NCI-H2107 treated with DMSO at 0.1 percent for 48 hours (cell line): ENCODE measurements at regions not wholly inside any gene's neighbourhood (a gene's known extent, or its start where the extent isn't known, plus 50 kb on each side); places are given as distances from the start of the nearest gene placed in this dataset.
"Not testable (repeated sequence)": the region's sequence is repeated elsewhere in the genome, so short reads cannot be mapped to it uniquely, and the experiment has no call there.

Experiments
- DNase-seq: peaks from one replicate; lab custom pipeline; 2025; ENCODE audit not compliant: unreplicated experiment; lab: John Stamatoyannopoulos, UW

DNA sequence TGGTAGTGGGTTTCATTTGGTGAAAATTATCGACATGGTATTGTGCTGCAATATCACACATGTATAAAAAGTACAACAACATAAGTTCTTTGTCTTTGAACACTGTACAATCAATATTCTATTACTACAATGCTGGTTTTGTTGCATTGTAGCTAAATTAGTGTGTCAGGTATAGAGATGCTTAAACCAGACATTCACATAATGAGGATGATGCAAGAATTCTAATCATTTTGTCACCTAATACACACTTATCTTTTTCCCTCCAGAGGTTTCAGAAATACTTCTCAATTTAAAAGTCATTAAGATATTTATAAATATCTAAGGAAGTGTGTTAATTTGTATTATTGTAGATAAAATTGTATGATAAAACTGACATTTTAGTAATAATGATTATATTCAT is 174.8 kb upstream of the MAN1A1 start:
- DNase-seq, result no peak

DNA sequence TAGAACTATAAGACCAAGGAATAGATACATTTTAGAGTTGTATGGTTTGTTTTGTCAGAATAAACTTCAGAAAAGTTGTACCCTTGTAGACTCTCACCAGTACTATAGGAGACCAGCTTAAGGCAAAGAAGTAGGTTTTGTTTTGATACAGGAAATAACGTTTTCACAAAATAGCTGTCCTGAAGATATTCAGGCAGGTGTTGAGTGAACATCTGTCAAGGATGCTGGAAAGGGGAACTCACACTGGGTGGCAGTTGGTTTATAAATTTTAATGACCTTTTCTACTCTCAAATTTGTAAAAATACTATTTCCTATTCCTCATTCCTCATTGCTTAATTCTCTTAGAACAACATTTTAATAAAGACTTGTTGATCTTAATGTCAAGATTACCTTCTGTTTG is 174.0 kb upstream of the MAN1A1 start:
- DNase-seq, result no peak

DNA sequence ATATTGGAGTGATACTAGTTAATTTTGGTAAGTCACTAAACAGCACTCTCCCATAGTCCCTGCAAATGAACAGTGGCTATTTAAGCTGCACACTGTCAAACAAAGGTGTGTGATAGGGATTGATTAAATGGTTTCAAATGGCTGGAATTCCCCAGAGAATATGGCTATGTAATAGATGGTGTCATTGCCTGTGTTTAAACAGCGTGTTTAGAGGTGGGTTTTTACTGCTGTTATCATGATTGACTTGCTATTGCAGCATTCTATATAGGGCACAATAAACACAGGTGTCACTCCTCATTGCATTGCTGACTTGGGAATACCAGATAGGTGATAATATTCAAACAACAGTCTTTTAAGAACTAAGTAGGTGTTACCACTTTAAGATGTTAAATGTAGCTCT is 171.7 kb upstream of the MAN1A1 start:
- DNase-seq, result no peak

DNA sequence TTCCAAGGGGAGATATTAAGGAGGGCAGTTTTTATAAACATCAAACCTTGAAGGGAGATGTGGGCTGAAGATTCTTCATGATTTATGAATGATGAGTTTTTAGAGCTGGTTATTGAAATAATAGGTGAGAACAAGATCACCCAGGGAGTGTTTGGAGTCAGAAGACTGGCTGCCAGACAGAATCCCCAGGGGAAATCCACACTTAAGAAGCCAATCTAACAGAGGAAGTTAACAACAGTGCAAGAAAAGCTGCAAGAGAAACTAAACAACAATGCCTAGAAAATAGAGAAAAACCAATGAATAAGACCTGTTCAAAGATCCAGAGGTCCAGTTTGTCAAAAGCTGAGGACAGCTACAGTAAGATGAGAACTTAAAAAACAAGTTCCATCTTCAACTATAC is 167.9 kb upstream of the MAN1A1 start:
- no peak for DNase-seq

DNA sequence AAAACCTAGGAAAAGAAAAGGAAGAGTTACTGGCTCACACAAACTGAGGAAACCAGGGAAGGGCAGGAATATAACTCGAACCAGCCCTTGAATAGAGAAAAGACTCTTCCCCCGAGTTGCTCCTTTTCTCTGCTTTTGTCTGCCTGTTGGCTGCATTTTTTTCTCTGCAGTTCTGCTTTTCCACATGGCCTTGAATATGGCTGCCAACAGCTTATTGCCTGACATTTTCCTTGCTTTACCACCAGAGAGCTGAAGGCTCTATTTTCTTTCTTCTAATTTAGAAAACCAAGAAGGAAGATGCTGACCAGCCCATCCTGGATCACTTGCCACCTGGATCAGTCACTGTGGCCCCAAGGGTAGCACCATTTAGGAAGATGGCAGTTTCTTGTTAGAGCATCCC is 164.8 kb upstream of the MAN1A1 start:
- DNase-seq, result no peak

DNA sequence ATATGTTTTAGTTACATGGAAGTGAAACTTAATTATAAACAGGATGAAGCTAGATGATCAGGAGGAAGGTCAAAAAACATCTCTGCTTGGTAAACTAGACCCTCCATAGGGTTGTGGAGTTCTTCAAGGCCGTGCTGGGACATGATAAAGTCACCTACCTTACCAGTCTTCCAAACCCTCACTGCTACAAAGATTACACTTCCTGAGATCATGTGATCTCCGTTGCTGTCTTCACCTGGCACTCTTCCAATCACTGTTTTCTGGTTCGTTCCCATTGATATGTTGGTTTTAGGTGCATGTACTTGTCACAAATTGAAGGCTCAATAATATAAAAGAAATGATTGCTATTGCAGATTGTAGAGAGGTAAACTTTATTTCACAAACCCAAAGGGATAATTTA is 161.5 kb upstream of the MAN1A1 start:
- no peak for DNase-seq

DNA sequence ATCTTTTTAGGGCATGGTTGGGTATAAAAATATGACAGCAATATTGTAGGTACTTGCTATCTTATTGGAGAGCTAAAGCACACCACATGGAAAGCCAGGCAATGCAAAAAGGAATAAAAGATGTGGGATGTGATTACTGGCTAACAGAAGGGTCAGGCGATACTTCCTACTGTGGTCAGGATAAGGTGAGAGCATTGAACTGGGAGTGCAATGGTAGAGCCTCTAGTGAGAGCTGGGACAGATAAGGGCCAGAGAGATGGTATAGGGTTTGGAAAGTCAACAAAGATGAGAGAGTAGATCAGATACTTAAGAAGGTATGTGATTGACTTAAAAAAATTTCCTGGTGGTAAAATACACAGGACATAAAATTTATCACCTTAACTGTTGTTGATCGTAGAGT is 160.7 kb upstream of the MAN1A1 start:
- no peak for DNase-seq

DNA sequence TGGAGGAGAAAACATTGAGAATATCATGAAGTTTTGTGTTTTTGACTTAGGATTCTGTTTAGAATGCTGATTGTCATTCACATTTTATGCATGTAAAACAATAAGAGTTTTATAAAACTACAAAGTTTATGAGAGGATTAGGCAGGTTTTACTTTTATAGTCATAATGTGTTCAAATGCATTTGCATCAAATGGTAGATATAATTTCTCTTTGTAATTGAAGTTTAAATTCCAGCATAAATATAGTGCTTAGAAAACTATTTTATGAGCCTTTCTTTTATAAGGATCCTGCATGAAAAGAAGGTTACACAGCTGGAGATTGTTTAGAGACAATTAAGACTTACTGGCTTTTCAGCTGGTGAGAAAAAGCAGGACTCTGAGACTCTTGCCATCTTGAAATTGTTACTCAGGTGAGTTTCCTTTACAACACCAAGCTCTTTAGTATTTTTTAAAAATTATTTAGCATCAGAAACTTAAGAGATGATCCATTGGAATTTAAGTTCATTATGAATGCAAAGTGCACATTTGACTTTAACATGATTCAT is 157.1 kb upstream of the MAN1A1 start:
- DNase-seq, result no peak

DNA sequence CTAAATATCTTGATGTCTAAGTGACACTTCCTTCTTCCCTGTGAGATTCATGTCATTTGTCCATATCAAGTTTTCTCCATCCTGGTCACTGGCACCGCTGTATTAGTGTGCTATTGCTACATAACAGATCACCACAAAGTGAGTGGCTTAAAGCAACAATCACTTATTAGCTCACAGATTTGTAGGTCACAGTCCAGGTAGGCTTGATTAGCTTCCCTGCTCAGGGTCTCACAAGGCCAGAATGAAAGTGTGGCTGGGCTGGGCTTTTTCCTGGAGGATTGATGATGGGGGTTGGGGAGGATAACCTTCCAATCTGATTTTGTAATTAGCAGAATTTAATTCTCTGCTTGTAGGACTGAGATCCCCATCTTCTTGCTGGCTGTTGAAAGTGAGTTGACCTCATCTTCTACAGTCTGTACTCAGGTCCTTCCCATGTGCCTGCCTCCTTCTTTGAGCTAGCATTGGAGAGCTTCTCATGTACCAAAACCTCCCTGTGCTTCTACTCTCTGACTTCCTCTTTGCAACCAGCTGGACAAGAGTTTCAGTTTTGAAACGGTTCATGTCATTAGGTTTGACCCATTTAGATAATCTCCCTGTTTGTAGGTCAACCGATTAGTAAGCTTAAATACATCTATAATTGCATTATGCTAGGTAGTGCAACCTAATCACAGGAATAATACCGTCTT is 152.4 kb upstream of the MAN1A1 start:
- no peak for DNase-seq

DNA sequence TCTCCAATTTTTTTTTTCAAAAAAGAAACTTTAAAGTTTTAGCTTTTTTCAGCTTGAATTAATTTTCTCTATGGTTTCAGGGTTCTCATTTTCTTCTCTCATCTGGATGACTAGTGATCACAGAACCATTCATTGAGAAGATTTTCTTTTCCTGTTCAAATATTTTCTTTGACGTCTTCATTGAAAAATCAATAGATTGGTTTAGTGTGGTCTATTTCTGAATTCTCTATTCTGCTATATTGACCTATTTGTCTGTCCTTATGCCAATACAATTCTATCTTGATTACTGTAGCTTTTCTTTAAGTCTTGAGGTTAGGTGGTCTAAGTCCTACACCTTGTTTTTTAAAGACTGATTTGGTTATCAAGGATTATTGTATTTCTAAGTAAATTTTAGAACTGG is 150.2 kb upstream of the MAN1A1 start:
- no peak for DNase-seq

DNA sequence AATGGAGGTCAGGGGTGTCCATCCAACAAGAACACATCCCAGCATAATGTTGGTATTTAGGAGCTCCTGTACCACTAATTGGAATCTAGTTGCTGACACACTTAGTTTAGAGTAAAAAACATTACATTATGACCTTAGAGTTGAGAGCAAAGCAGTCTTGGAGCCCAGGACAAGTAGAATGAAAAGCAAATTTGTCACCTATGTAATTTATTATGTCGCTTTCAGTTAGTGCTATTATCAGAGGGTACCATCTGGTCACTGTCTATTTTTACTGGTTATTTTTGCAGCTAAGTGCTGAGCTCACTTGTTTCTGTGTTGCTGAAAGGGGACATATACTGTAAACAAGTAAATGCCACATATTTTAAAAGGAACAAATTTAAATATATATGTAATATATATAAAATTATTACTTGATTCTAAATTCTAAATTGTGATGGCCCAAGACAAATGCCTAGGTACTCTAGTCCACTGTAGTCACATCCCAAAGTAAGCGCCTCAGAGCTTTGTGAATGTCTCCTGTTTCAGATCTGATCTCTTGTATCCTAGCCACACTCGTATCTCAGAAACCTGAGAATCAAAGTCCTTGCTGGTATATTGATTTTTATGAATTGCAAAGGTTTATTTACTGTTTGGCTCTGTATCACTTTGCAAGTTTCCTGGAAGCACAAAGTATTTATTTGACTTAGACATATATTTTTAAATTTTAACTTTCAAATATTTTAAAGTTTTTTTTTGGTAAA is 148.6 kb upstream of the MAN1A1 start:
- no peak for DNase-seq

DNA sequence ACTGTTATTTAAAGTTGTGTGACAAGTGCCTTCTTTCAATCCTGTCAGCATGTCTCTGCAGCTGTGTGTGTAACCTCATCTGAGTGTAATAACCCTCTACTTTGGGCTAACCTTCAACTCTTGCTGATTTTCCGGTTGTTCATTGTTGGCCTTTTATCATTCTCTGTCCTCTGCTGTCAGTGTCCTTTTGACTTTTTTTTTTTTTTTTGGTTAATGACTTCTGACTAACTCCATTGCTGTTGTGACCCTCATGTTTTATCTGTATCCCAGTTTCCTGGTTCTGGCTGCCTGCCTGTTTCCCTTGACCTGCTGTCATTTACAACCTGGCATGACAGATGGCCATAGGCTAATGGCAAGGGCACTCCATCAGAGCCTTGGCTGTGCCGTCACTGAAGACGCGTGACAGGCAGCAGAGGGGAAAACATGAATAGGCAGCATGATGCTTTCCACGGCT is 145.7 kb upstream of the MAN1A1 start:
- DNase-seq, result no peak

DNA sequence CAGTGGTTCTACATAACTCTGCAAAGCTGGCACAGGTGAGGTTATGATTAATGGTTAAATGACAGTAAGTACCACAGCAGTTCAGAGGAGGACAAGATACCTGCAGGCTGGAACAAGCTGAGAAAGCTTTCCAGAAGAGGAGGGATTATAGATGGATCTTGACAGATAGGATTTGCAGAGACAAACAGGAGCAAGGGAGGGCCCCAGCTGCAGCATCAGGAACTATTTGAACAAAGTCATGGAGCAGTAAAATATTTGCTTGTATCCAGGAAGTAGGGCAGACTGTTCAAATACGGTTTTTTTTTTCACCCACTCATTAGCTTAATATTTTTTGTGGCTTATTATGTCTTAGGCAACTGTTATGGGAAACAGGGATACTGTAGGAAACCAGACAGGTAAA is 144.4 kb upstream of the MAN1A1 start:
- DNase-seq, result no peak

DNA sequence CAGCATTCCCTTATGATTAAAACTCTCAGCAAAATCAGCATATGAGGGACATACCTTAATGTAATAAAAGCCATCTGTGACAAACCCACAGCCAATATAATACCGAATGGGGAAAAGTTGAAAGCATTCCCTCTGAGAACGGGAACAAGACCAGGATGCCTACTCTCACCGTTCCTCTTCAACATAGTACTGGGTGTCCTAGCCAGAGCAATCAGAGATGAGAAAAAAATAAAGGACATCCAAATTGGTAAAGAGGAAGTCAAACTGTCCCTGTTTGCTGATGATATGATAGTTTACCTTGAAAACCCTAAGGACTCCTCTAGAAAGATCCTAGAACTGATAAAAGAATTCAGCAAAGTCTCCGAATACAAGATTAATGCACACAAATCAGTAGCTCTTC is 141.6 kb upstream of the MAN1A1 start:
- not testable (repeated sequence) for DNase-seq

DNA sequence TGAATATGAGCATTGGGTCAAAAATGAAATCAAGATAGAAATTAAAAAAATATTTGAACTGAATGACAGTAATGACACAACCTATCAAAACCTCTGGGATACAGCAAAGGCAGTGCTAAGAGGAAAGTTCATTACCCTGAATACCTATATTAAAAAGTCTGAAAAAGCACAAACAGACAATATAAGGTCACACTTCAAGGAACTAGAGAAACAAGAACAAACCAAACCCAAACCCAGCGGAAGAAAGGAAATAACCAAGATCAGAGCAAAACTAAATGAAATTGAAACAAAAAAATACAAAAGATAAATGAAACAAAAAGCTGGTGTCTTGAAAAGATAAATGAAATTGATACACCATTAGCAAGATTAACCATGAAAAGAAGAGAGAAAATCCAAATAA is 140.5 kb upstream of the MAN1A1 start:
- DNase-seq, result not testable (repeated sequence)

DNA sequence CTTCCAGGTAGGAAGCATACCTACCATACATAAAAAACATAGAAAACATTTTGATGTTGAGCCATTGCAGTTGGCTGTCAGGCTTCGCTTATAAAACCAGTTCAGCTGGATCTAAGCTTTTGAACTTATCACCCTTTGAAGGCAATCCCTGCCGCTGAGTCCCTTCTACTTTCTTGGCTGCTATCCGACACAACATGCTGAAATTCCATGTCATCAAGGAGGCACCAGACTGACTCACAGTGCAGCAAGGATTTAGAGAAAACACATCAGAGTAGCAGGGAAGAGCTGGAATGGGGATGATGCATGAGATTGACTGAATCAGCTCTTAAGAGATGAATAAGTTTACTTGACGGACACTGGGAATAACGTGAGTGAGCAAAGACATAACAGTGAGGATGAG is 135.0 kb upstream of the MAN1A1 start:
- DNase-seq, result no peak

DNA sequence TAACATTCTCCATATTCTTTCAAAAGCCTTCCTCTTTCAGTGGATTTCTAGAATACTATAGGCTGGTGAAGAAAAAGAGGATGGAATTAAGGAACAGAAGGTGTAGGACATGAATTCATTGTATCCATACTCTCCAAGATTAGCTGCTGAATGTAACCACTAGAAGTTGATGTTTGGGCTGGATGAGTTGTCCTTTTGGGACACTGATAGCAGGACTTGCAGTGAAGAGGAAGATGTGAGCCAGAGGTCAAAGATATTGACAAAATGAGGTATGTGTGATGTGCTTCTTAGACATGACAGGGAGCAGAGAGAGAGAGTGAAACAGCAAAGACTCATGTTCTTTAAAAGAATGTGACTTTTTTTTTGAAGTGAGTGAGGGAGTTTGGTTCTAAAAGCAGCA is 134.3 kb upstream of the MAN1A1 start:
- DNase-seq, result no peak

DNA sequence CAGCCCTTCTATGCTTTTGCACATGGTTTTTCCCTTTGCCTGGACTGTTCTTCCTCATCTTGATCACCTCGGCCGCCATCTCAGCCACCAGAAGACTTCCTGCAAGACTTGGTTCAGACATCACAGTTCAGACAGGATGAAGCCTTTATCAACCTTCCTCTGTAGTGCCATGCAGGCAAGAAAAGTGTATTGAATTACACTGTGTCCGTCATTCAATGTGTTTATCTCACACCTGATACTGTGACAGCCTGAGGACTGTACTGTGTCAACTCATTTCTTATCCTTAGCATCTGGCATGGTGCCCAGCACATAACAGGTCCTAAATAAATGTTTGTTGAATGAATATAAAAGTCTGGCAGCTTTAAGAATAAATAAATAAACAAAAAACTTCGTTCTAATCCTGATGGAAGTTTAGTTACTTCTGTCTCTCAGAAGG is 133.3 kb upstream of the MAN1A1 start:
- no peak for DNase-seq

DNA sequence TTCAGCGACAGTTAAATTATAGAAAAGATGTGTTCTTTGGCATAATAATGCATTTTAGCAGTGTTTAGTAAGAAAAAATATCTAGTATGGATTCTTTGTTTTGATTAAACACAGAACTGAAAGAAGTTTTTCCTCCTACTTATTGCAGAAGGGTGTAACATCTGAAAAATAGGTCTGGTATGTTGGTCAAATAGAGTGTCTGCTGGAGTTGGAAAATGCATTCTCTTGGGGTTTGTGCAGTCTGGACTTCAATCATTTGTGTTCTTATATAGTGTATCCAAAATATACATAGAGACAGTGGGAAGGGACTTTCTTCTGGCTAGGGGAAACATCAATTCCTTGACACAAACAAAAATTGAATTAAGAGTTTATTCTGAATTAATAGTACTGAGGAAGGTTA is 132.4 kb upstream of the MAN1A1 start:
- no peak for DNase-seq

DNA sequence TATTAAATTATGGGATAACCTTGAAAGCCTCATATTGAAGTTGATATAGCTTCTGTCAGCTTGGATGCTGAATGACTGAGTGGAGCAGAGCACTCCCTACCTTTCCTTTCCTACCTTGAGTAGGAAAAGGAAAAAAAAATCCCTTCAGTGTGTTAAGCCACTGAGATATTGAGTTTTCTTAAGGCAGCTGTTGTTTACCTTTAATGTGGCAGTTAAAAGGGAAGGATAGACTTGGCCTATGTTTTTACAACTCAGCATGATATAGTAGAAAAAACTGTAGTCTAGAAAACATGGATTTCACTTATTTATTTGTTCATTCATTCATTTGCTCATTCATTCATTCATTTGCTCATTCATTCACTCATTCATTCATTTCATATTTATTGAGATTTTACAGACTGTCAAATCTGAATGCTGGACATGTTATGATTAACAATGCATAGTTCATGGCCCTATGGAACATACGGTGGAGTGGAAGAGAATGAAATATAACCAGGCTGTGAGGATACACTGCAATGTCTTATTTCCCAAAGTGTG is 131.5 kb upstream of the MAN1A1 start:
- no peak for DNase-seq

DNA sequence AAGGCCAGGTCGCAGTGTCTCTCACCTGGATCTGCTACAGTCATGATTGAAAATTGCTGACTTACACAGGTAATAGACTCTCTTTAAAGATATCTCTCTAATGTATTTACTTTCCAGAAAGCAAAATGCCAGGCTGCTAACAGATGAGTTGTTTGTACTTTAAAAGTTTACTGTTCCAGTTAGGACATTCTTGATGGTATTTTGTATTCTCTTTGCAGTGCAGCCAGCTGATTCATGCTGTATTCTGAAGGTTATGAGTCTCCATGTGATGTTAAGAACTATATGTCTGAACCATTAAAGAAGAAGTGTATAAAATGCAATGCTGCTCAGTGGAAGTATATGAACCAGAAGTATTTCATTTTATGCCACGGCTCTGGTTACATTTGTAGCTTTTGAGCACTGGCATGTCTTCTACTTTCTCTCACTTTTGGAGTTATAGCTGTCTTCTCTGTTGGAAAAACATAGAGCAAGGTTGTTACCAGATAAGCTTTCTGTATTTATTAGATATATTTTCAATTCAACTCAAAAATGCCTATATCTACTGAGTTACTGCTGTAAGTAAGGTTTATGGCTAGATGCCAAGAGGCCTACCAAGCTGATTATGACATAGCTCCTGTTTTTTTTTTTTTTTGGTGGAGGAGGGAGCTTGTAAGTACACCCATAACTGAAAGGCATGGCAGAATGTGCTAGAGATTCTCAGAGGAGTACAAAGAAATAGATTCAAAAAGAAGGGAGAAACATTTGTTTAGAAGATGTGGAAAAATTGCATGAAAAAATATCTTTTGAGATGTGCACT is 130.5 kb upstream of the MAN1A1 start:
- no peak for DNase-seq
